Lung microvascular endothelial cell (primary cell): ENCODE measurements at regions not wholly inside any gene's neighbourhood (a gene's known extent, or its start where the extent isn't known, plus 50 kb on each side); places are given as distances from the start of the nearest gene placed in this dataset.

ENCODE experiments used
- DNase-seq, 2 donors: peaks; one replicate each; pipeline versions ENCODE4 v3.0.0 to v3.0.0-alpha.2; 2010; ENCODE audit warnings: low read depth in 2 of 2

DNA sequence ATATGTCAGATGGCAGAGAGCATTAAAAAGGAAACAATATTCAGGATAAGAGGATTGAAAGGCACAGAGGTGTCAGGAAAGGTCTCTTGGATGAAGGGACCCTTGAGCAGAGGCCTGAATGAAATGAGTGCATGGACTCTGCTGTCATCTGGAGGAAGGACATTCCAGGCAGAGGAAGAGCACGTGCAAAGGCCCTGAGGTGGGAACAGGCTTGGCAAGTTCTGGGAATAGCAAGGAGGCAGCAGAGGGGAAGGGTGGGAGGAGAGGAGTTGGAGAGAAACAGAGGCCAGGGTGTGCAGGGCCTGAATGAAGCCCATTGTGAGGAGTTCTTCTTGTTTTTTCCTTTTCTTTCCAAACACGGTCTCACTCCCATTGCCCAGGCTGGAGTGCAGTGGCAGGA lies 59.0 kb upstream of the RUNX3 start:
- DNase-seq: no peak

DNA sequence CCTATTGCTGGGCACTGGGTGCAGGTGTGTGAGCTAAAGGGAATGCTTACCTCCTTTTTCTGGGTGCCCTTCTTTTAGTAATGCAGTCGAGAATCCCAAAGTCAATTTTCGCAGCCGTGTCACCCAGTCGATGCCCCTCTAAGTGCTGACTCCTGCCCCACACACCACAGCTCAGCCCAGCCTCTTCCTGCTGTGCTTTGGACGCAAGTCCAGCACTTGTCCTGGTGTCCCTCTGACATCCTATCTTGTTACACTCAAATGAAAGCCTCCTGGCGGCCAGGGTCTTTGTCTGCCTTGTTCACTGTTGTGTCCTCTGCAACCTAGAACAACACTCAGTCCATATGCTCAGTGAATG lies 58.5 kb upstream of the RUNX3 start:
- DNase-seq: no peak

DNA sequence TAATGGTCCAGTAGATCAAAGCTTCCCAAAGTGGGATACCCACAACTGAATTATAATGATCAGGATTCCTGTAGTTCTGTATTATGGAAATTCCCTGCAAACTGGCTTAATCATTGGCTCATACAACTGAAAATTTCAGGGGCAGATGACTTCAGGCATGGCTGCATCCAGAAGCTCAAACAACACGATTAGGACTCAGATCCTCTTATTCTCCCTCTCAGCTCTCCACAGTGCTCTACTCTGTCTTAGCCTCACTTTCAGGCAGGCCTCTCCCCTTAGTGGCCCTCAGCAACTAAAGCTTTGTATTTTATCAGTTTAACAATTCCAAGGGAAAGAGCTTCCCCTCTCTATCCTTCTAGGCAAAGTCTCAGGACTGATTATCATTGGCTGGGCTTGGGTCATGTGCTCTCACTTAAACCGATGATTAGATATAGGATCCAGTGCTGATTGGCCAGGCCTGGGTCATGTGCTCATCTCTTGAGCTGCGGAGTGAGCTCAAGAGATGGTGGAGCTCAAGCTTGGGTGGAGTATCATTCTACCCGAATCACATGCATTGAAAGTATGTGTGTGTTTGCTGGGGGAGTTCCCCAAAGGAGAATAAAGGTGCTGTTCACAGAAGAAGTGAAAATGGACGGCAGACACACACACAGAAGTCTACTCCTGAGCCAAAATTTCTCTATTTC lies 57.9 kb upstream of the RUNX3 start:
- DNase-seq: no peak

DNA sequence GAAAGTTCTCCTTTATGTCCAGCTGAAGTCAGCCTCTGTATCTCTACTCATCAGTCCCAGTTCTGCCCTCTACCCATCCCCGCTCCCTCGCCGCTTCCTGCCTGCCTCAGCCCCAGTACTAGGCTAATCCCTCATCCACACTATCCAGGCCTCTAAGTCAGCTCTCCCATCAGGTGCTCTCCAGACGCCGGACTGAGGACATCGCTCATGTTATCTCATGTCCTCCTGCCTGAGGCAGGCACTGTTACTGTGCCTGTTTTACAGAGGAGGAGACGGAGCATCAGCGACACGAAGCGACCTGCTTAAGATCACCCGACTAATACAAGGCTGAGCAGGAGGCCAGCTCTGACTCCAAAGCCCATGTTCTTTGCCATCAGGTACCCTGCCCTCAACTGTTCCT lies 57.3 kb upstream of the RUNX3 start:
- no peak for DNase-seq

DNA sequence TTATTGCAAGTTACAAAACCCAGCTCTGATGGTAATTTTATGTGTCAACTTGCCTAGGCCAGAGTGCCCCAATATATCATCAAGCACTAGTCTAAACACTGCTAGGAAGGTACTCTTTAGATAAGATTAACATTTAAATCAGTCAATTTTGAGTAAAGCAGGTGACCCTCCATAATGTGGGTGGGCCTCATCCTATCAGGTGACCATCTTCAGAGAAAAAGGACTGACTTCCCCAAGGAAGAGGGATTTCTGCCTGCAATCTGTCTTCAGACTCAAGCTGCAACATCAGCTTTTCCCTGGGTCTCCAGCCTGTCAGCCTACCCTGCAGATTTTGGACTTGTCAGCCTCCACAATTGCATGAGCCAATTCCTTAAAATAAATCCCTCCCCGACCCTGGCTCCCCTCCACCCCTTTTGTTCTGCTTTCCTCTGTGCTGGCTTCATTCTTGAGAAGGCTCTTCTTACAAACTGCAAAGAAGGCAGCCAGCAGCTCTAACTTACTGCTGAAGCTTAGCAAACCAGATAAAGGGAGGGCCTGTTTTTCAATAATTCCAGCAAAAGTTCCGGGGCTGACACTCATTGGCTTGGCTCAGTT lies 56.4 kb upstream of the RUNX3 start:
- DNase-seq: no peak

DNA sequence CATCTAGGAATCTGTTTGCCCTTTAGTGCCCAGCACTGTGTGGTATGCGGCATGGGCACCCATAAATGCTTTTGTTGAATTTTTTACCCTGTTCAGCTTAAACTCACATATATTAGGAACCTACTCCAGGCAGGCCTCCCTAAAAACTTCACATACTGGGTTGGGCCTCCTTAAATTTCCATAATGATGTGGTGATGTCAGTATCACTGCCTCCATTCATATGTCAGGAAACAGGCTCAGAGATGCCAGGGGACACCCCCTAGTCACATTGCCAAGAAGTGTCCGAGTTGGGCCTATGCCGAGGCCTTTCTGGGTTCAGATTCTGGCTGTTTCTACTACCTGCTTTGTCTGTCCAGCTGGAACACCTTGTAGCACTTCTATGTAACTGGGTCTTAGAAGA lies 55.7 kb upstream of the RUNX3 start:
- no peak for DNase-seq

DNA sequence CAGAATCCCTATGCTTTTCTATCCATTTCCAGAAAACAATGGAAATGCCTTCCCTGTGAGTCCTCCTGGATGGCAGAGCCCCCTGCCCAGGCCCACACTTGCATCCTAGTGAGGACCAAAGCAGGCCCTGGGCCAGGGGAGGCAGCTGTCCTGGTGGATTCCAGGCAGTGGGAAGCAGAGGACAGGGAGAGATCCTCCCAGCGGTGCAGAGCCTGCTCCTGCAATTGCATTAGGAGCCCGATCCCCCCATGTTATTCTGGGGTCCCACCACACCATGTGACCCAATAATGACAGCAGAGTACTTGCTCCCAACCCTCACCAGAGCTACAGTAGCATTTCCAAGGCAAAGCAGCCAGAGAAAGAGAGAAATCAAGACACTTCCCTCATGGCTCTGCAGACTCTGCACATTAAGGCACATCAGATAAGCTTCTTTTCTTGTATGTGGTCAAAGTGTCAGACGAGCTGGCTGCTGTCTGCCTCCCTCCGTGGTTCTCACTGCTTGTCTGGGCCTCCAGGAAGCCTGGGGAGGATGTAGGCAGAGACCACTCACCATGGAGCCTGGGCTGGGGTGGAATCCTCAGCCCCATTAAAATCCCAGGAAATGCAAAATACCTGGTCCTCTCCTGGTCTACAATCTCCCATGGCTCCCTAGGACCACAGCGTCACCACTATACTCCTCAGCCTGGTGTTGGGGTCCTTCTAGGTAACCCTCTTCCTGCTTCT lies 54.9 kb upstream of the RUNX3 start:
- DNase-seq: no peak

DNA sequence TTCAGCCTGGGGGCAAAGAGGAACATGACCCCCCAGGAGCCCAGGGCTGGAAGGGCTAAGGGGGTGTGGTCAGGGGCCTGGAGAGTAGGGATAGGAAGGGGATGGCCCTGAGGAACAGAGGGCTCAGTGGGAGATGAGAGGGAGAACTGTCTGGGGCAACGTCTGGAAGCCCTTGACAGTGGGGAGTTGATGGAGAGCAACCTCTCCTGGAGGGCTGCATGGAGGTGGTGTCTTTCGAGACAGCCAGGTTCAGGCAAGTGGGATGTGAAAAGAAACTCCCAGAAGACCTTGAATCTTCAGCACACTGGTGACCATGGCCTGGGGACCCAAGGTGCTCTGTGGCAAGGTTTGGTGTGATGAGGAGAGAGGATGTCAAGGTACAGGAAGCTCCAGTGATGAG lies 54.2 kb upstream of the RUNX3 start:
- no peak for DNase-seq

DNA sequence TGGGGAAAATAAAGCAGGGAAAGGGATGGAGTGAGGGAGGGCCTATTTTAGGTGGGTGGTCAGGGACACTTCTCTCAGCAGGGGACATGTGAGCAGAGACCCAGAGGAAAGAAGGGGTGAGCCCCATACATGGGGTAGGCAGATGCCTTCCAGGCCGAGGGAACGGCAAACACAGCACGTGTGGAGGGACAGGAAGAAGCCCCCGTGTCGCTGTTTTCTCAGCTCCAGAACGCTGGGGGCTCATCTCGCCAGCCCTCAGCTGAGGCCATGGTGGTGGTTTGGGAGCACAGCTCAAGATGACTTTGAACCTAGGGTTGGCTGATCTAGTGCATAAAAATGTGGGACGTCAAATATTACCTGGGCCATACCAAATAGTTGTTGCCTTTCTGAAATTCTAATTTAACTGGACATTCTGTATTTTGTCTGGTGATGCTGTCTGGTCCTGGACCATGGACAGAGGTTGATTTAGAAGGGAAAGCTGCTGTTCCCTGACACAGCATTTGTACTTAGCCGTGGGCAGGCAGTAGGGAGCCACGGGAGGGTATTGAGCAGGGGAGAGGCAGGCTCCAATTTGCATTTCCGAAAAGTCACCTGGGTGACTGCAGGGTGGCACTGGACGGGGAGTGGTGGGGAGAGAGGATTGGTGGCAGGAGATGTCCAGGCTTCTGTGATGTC lies 53.1 kb upstream of the RUNX3 start:
- DNase-seq: no peak

DNA sequence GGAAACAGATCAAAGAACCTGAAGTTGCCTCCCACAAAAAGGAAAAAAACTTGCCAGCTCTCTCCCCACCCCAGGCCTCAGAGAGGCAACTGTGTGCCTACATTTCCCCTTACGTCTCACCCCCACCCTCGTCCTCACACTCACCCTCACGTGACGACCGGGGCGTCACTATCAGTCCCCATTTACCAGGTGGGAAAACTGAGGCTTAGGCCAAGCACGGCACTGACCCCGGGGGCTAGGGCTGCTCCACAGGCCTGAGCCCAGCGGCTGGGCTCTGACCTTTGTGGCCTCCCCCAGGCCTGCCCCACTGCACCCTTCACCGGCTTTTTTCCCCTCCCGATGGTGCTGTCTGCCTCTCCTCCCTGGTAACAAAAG lies 51.5 kb upstream of the RUNX3 start:
- no peak for DNase-seq

DNA sequence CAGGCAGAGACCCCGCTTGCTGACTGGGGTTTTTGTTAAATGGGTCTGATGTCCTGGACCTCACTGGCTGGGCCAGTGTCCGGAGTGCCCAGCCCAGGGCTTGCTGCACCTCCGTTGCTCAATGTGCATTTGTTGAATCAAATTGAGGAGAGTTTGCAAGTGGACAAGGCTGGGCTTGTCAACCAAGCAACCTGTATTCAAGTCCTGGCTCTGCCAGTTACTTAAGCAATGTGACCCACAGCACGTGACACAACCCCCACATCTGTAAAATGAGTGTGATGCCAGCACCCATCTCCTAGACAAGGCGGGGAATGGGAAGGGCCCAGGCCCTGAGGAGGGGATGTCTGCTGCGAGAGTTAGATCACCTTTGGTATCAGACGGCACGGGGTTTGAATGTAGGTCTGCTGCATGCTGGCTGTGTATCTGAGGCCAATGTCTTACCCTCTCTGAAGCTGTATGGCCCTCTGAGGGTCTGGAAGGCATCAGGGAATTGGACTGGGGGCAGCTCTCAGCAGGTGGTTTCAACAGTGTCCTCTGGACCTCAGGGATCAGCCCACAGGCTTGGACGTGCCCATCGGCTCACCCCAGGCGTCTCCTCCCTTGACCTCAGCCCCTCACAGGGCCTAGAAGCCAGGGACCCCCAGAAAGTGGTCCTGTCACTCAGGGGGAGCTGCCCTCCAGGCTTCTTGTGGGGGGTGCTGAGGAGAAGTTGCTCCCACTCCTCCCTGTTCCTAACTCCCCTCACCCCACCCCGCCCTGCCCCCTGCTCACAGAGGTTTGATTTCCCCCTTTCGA lies 51.0 kb upstream of the RUNX3 start:
- no peak for DNase-seq
